A673 (cell line): ENCODE measurements at regions not wholly inside any gene's neighbourhood (a gene's known extent, or its start where the extent isn't known, plus 50 kb on each side); places are given as distances from the start of the nearest gene placed in this dataset.

Experiments used
- BruUV-seq: library from RNA; stranded (reverse); fragments of 400-500 nt; replicated peaks from 2 replicates; lab custom pipeline; 2021; lab: Mats Ljungman, UMichigan
- CTCF ChIA-PET: fragments of 300-600 bp; sonication (Branson Sonifier 250); formaldehyde crosslinking; loops from one replicate; lab custom pipeline; 2022; ENCODE audit warnings: antibody characterized with exemption; lab: Charles Lee
- POLR2A ChIA-PET: fragments of 300-600 bp; sonication (Branson Sonifier 250); formaldehyde crosslinking; loops from one replicate; lab custom pipeline; 2022; ENCODE audit warnings: antibody characterized with exemption; ENCODE audit not compliant: low non-redundant PET; lab: Charles Lee
- DNase-seq: peaks from one replicate; pipeline ENCODE4 v3.0.0-alpha.2; 2015; ENCODE audit warnings: low spot score
- H3K27ac ChIP-seq: fragments of 200-600 bp; sonication (generic); 2 replicates; pipeline ENCODE4 v1.5.1; 2016; ENCODE audit warnings: mixed run types, low read depth, mild to moderate bottlenecking, mixed read lengths, antibody characterized with exemption, low read length; ENCODE audit not compliant: poor library complexity, severe bottlenecking
- H3K27me3 ChIP-seq: fragments of 200-600 bp; sonication (generic); replicated peaks from 2 replicates; pipeline ENCODE4 v1.6.1; 2017; ENCODE audit warnings: mixed run types, low read depth, mild to moderate bottlenecking, mixed read lengths, antibody characterized with exemption, low read length; ENCODE audit not compliant: insufficient read depth, poor library complexity
- H3K36me3 ChIP-seq: fragments of 200-600 bp; sonication (generic); 2 replicates; pipeline ENCODE4 v1.6.1; 2016; ENCODE audit warnings: mixed run types, mild to moderate bottlenecking, mixed read lengths, antibody characterized with exemption, low read length; ENCODE audit not compliant: insufficient read depth, poor library complexity, severe bottlenecking
- H3K4me1 ChIP-seq: fragments of 200-600 bp; sonication (generic); 2 replicates; pipeline ENCODE4 v1.6.1; 2017; ENCODE audit warnings: mixed run types, mild to moderate bottlenecking, mixed read lengths, antibody characterized with exemption, low read length; ENCODE audit not compliant: insufficient read depth, poor library complexity, severe bottlenecking
- H3K4me3 ChIP-seq: fragments of 200-600 bp; sonication (generic); 2 replicates; pipeline ENCODE4 v1.5.1; 2016; ENCODE audit warnings: low read depth, mixed run types, mild to moderate bottlenecking, mixed read lengths, low read length; ENCODE audit not compliant: poor library complexity, severe bottlenecking
- H3K9me3 ChIP-seq: fragments of 200-600 bp; sonication (generic); 2 replicates; pipeline ENCODE4 v1.6.1; 2016; ENCODE audit warnings: mixed run types, low read depth, mild to moderate bottlenecking, mixed read lengths, antibody characterized with exemption, low read length; ENCODE audit not compliant: poor library complexity, severe bottlenecking
- CTCF ChIP-seq: fragments of 300-800, 200-600 bp; sonication (generic); conservative IDR thresholded peaks from 2 replicates; pipeline ENCODE4 v1.5.1; 2017; ENCODE audit warnings: low read depth, mild to moderate bottlenecking, antibody characterized with exemption, low read length, moderate library complexity, mixed read lengths
- EZH2 ChIP-seq: fragments of 200-600 bp; sonication (generic); IDR thresholded peaks from 2 replicates; pipeline ENCODE4 v1.6.1; 2017; ENCODE audit warnings: borderline replicate concordance, low read depth, mild to moderate bottlenecking, mixed read lengths, antibody characterized with exemption, low read length; ENCODE audit not compliant: poor library complexity, severe bottlenecking
- intact Hi-C: fragments of 100-400 bp; cut with micrococcal nuclease; formaldehyde crosslinking; loops from one replicate; pipeline ENCODE4 v1.10.0; 2022; ENCODE audit not compliant: unreplicated experiment

GRCh38 chr12:23063206-23063605 is 438.2 kb downstream of the ETNK1 start:
- DNase-seq: no peak
- CTCF ChIA-PET: no interaction called here
- no TSS peak for BruUV-seq
- POLR2A ChIA-PET: no interaction called here
- H3K4me3 ChIP-seq: no peak overlapping the region
- H3K36me3 ChIP-seq: no peaks in the 10 kb centered on the region
- no peaks in the 10 kb centered on the region for H3K27me3 ChIP-seq
- no peak overlapping the region for H3K27ac ChIP-seq
- no peaks in the 10 kb centered on the region for H3K4me1 ChIP-seq
- no peaks in the 10 kb centered on the region for H3K9me3 ChIP-seq
- no peak for TF ChIP-seq EZH2
- TF ChIP-seq CTCF: no peak
- intact Hi-C loops: no loop called here

GRCh38 chr12:23066095-23066494 is 441.1 kb downstream of the ETNK1 start:
- no peak for DNase-seq
- no peak overlapping the region for H3K4me3 ChIP-seq
- TF ChIP-seq CTCF (no peak), EZH2 (no peak)
- no peaks in the 10 kb centered on the region for H3K27me3 ChIP-seq
- intact Hi-C loops: no loop called here
- ChIA-PET CTCF (no interaction called here), POLR2A (no interaction called here)
- H3K27ac ChIP-seq: no peak overlapping the region
- no peaks in the 10 kb centered on the region for H3K9me3 ChIP-seq
- H3K4me1 ChIP-seq: no peaks in the 10 kb centered on the region
- BruUV-seq: no TSS peak
- no peaks in the 10 kb centered on the region for H3K36me3 ChIP-seq

GRCh38 chr12:23083267-23083666 is 458.3 kb downstream of the ETNK1 start:
- POLR2A ChIA-PET: no interaction called here
- H3K36me3 ChIP-seq: no peaks in the 10 kb centered on the region
- no peak overlapping the region for H3K4me3 ChIP-seq
- no TSS peak for BruUV-seq
- no peak for DNase-seq
- intact Hi-C loops: no loop called here
- TF ChIP-seq EZH2 (no peak), CTCF (no peak)
- peaks cover 6% of the 10 kb centered on the region for H3K27me3 ChIP-seq
- CTCF ChIA-PET: no interaction called here
- H3K4me1 ChIP-seq: no peaks in the 10 kb centered on the region
- H3K9me3 ChIP-seq: no peaks in the 10 kb centered on the region
- no peak overlapping the region for H3K27ac ChIP-seq
